ENCODE measurements at regions not wholly inside any gene's neighbourhood (a gene's known extent, or its start where the extent isn't known, plus 50 kb on each side); places are given as distances from the start of the nearest gene placed in this dataset.

DNA sequence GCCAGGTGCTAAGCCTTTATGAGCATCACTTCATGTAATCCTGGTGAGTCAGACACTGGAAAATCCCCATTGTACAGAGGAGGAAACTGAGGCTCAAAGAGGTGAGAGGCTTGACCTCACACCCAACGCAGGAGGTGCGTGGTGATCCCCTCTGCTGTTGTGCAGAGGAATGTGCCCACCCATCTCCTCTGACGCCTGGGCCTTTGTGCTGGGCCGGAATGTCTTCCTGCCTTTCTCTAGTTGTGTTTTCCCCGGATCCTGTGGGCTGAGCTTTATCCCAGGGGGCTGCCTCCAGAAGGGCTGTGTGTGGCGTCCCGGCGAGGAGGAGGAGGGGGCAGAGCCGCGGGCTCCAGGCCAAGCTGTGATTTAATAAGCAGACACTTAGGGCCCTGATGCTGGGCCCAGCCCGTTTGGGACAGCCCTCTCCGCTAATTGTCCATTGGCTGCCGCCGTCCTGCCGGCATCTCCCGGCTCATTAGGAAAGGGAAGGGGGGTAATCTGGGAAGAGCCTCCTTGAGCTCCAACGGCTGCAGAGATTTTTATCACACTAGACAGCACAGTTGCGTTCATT is 653.6 kb downstream of the MED13L start:
- Histone ChIP-seq H3K4me3 (replicated peaks in 1 of 3; ENCODE audit: low read depth in 2 of 3, low read length in 3 of 3) (no peak overlapping the region), H3K9me3 (replicated peaks in 1 of 2; ENCODE audit: control insufficient read depth in 1 of 2, insufficient read depth in 1 of 2, low read length in 2 of 2) (no peaks in the 10 kb centered on the region), H2AFZ (ENCODE audit: insufficient read depth, low read depth, low read length, poor library complexity, severe bottlenecking) (no peak overlapping the region), H3K9ac (ENCODE audit: insufficient read depth, low read length, poor library complexity, severe bottlenecking) (no peak overlapping the region), H3K4me2 (replicated peaks; ENCODE audit: extremely low read depth, low read length, poor library complexity, severe bottlenecking) (no peak overlapping the region), H3K79me2 (ENCODE audit: insufficient read depth, low read length) (no peaks in the 10 kb centered on the region), H3K27ac (ENCODE audit: low read depth in 1 of 2, low read length in 2 of 2) (no peak overlapping the region), H4K20me1 (ENCODE audit: insufficient read depth, low read length) (no peaks in the 10 kb centered on the region), H3K4me1 (ENCODE audit: control insufficient read depth in 1 of 2, insufficient read depth in 2 of 2, low read length in 2 of 2) (no peaks in the 10 kb centered on the region), H3K36me3 (replicated peaks in 1 of 2; ENCODE audit: control insufficient read depth in 1 of 2, insufficient read depth in 2 of 2, low read length in 2 of 2) (no peaks in the 10 kb centered on the region), H3K27me3 (ENCODE audit: control insufficient read depth in 2 of 2, insufficient read depth in 2 of 2, low read length in 2 of 2) (peaks cover 5 to 20% of the 10 kb centered on the region in 2 donors)
- peaks cover 0 to 3% (median 0%) of the 10 kb centered on the region in 7 donors for H3K9me3 Mint-ChIP-seq
- DNase-seq, result no peak
- no peaks in the 10 kb centered on the region for H3K4me1 Mint-ChIP-seq
- no peaks in the 10 kb centered on the region for H3K36me3 Mint-ChIP-seq
- intact Hi-C loops (cut with micrococcal nuclease), result no loop called here
- H3K27me3 Mint-ChIP-seq (ENCODE audit: low read depth in 3 of 3), result peaks cover 13 to 20% (median 14%) of the 10 kb centered on the region in 3 donors
- 19% methylated on average over 11 of the region's 18 CpGs for WGBS (ENCODE audit: insufficient coverage)
- H3K27ac Mint-ChIP-seq, result no peak overlapping the region
- peak overlapping the region in 1 of 2 donors; percentile 17 for H3K4me3 Mint-ChIP-seq
- TF ChIP-seq, protein P1, sequence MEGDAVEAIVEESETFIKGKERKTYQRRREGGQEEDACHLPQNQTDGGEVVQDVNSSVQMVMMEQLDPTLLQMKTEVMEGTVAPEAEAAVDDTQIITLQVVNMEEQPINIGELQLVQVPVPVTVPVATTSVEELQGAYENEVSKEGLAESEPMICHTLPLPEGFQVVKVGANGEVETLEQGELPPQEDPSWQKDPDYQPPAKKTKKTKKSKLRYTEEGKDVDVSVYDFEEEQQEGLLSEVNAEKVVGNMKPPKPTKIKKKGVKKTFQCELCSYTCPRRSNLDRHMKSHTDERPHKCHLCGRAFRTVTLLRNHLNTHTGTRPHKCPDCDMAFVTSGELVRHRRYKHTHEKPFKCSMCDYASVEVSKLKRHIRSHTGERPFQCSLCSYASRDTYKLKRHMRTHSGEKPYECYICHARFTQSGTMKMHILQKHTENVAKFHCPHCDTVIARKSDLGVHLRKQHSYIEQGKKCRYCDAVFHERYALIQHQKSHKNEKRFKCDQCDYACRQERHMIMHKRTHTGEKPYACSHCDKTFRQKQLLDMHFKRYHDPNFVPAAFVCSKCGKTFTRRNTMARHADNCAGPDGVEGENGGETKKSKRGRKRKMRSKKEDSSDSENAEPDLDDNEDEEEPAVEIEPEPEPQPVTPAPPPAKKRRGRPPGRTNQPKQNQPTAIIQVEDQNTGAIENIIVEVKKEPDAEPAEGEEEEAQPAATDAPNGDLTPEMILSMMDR (IDR thresholded peaks at IDR 0.05), result no peak

DNA sequence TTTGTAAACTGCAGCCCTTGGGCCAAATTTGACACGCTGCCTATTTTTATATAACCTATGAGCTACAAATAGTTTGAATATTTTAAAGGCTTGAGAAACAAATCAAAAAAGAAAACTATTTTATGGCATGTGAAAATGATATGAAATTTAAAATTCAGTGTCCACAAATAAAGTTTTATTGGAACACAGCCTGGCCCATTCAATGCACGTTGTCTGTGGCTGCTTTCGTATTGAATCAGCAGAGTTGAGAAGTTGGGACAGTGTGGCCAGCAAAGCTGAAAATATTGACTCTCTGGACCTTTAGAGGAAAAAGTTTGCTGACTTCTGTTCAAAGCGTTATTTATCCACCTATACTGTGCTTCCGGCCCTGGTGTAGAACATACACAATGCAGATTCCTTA is 654.2 kb downstream of the MED13L start:
- H3K27me3 ChIP-seq (ENCODE audit: control insufficient read depth in 2 of 2, insufficient read depth in 2 of 2, low read length in 2 of 2), result peaks cover 5 to 20% of the 10 kb centered on the region in 2 donors
- 100% methylated on average over 1 of the region's 5 CpGs for WGBS (ENCODE audit: insufficient coverage)
- DNase-seq, result no peak
- H3K4me2 ChIP-seq (replicated peaks; ENCODE audit: extremely low read depth, low read length, poor library complexity, severe bottlenecking), result no peak overlapping the region
- no peaks in the 10 kb centered on the region for H3K79me2 ChIP-seq (ENCODE audit: insufficient read depth, low read length)
- H3K4me1 ChIP-seq (ENCODE audit: control insufficient read depth in 1 of 2, insufficient read depth in 2 of 2, low read length in 2 of 2), result no peaks in the 10 kb centered on the region
- Mint-ChIP-seq H3K36me3 (no peaks in the 10 kb centered on the region), H3K9me3 (peaks cover 0 to 4% (median 0%) of the 10 kb centered on the region in 7 donors), H3K27ac (no peak overlapping the region), H3K4me3 (no peak overlapping the region), H3K4me1 (no peaks in the 10 kb centered on the region), H3K27me3 (ENCODE audit: low read depth in 3 of 3) (peaks cover 13 to 20% (median 14%) of the 10 kb centered on the region in 3 donors)
- H3K9me3 ChIP-seq (replicated peaks in 1 of 2; ENCODE audit: control insufficient read depth in 1 of 2, insufficient read depth in 1 of 2, low read length in 2 of 2), result no peaks in the 10 kb centered on the region
- H2AFZ ChIP-seq (ENCODE audit: insufficient read depth, low read depth, low read length, poor library complexity, severe bottlenecking), result no peak overlapping the region
- no peak overlapping the region for H3K9ac ChIP-seq (ENCODE audit: insufficient read depth, low read length, poor library complexity, severe bottlenecking)
- H3K27ac ChIP-seq (ENCODE audit: low read depth in 1 of 2, low read length in 2 of 2), result no peak overlapping the region
- TF ChIP-seq, protein P1 (IDR thresholded peaks at IDR 0.05), result no peak
- H4K20me1 ChIP-seq (ENCODE audit: insufficient read depth, low read length), result no peaks in the 10 kb centered on the region
- intact Hi-C loops (cut with micrococcal nuclease), result no loop called here
- H3K4me3 ChIP-seq (replicated peaks in 1 of 3; ENCODE audit: low read depth in 2 of 3, low read length in 3 of 3), result no peak overlapping the region
- no peaks in the 10 kb centered on the region for H3K36me3 ChIP-seq (replicated peaks in 1 of 2; ENCODE audit: control insufficient read depth in 1 of 2, insufficient read depth in 2 of 2, low read length in 2 of 2)
